ENCODE measurements at regions not wholly inside any gene's neighbourhood (a gene's known extent, or its start where the extent isn't known, plus 50 kb on each side); places are given as distances from the start of the nearest gene placed in this dataset.

- no peak overlapping the region for H3K4me3 ChIP-seq (ENCODE audit: low read length)
- no peak for DNase-seq (ENCODE audit: low read depth)
- no peak for TF ChIP-seq CTCF (conservative IDR thresholded peaks at IDR 0.05; ENCODE audit: low read depth, low read length)
These were observed 100.0 kb upstream of the RIPOR2 start for GRCh38 chr6:25035512-25036435.

- no peak for TF ChIP-seq CTCF (conservative IDR thresholded peaks at IDR 0.05; ENCODE audit: low read depth, low read length)
- DNase-seq (ENCODE audit: low read depth) = no peak
These were observed 100.7 kb upstream of the RIPOR2 start for GRCh38 chr6:25036461-25036860.

DNA sequence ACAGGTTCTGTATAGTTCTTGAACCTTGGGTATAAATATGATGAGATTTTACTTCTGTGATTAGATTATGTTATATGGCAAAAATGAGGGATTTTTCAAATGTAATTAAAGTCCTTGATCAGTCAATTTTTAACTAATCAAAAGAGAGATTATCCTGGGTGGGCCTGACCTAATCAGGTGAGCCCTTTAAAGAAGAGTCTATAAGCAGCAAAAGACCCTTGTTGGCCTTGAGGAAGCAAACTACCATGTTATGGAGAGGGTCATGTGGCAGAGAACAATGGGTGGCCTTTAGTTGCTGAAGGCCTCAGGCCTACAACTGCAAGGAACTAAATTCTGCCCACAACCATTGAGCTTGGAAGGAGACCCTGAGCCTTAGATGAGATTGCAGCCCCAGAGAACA is 102.5 kb upstream of the RIPOR2 start:
- no peak overlapping the region for H3K4me3 ChIP-seq (ENCODE audit: low read length)
- no peak for TF ChIP-seq CTCF (conservative IDR thresholded peaks at IDR 0.05; ENCODE audit: low read depth, low read length)
- DNase-seq (ENCODE audit: low read depth) = no peak

More at GRCh38 chr6:25036461-25036860, 100.7 kb upstream of the RIPOR2 start:
- no peak overlapping the region for H3K4me3 ChIP-seq (ENCODE audit: low read length)

- TF ChIP-seq CTCF (conservative IDR thresholded peaks at IDR 0.05; ENCODE audit: low read depth, low read length) = no peak
- DNase-seq (ENCODE audit: low read depth) = no peak
- H3K4me3 ChIP-seq (ENCODE audit: low read length) = no peak overlapping the region
These were observed 103.2 kb upstream of the RIPOR2 start for GRCh38 chr6:25038999-25039398.

- H3K4me3 ChIP-seq (ENCODE audit: low read length) = no peak overlapping the region
- no peak for TF ChIP-seq CTCF (conservative IDR thresholded peaks at IDR 0.05; ENCODE audit: low read depth, low read length)
- DNase-seq (ENCODE audit: low read depth) = no peak
These were observed 105.8 kb upstream of the RIPOR2 start for GRCh38 chr6:25041485-25042035.

DNA sequence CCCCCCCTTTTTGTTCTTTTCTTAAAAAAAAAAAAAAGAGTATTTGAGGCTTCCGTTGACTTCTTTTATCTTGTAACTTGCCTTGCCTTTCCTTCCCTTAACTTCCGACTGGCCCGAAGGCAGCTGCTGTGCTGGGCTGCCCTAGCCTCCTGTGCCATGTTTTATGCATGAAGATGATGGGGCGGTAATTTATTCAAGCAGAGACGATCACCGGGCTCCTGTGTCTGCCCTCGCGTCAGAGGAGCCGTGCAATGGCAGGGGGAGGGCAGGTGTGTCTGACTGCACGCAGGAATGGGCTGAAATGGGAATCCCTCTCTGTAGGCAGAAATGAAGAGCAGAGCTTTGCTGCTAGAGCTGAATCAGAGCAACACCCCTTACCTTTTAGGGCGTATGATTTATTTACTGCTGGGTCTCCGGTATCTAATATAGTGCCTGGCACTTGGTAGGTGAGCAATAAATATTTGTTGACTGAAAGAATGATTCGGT is 106.3 kb upstream of the RIPOR2 start:
- no peak for TF ChIP-seq CTCF (conservative IDR thresholded peaks at IDR 0.05; ENCODE audit: low read depth, low read length)
- no peak for DNase-seq (ENCODE audit: low read depth)
- H3K4me3 ChIP-seq (ENCODE audit: low read length) = no peak overlapping the region

All from retinal pigment epithelial cell (primary cell).